HG02981 (cell line): ENCODE measurements at regions not wholly inside any gene's neighbourhood (a gene's known extent, or its start where the extent isn't known, plus 50 kb on each side); places are given as distances from the start of the nearest gene placed in this dataset.
A peak's percentile ranks its signal among the peaks of the same experiment; 100 is the strongest.

Experiments used
- ATAC-seq: cut with Tn5 transposase; IDR thresholded peaks from one replicate; pipeline ENCODE4 v1.9.1; 2021; ENCODE audit warnings: mild to moderate bottlenecking, moderate library complexity; ENCODE audit not compliant: unreplicated experiment

DNA sequence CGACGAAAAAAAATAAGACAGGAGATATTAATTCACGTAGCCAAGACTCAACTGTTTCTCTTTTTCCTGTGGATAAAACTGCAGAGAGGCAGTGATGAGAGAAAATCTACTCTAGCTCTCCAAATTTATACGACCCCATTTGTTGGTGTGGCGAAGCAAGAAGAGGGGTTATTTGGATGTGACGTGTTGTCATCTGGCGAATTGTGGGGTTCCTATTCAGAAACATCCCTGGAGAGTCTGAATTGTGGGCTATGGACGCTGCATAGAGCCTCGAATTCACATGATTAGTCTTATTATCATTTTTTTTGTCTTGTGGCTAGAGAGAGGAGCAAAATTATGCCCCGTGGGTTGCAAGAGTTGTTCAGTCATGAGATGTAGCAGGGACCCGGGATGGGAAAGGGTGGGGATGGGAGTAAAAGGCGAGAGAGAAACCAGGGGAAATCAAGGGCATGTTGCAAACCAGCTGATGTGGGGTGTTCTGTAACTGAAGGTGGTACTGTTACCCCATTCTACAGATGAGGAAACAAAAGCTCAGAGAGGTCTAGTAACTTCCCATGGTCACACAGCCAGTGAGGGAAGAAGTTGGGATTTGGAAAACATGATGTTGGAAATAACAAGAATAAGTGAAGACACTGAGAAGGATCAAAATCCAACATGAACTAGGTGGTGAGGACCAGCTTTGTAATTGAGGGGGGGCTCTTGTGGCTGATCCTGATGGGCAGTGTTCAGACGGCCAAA, 69.2 kb upstream of the SFMBT2 start:
- ATAC-seq = no peak

DNA sequence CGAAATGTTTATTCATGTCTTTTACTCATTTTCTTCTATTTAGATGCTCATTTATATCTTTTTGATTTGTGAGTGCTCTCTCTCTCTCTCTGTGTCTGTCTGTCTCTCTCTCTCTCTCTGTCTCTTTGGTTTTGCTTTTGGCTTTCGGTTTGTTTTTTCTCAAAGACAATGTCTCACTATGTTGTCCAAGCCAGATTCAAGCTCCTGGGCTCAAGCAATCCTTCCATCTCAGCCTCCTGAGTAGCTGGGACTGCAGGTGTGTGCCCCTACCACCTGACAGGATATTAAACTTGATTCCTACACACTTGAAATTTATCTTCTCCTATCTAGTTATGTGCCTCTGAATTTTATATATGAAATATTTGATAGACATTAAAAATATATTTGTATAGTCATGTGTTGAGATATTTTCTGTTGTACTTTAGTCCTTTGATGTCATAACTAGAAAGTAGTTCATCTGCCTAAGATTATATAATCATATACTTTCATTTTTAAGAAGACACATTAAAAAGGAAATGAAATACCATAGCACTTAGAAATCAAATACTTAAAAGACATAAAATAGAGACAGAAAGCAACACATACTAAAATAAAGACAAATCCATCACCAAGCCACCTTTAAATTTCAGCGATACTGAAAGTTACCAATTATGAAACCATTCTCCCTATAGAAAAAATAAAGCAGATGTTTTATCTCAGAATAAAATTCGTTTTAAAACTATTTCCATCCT, 68.1 kb upstream of the SFMBT2 start:
- no peak for ATAC-seq

DNA sequence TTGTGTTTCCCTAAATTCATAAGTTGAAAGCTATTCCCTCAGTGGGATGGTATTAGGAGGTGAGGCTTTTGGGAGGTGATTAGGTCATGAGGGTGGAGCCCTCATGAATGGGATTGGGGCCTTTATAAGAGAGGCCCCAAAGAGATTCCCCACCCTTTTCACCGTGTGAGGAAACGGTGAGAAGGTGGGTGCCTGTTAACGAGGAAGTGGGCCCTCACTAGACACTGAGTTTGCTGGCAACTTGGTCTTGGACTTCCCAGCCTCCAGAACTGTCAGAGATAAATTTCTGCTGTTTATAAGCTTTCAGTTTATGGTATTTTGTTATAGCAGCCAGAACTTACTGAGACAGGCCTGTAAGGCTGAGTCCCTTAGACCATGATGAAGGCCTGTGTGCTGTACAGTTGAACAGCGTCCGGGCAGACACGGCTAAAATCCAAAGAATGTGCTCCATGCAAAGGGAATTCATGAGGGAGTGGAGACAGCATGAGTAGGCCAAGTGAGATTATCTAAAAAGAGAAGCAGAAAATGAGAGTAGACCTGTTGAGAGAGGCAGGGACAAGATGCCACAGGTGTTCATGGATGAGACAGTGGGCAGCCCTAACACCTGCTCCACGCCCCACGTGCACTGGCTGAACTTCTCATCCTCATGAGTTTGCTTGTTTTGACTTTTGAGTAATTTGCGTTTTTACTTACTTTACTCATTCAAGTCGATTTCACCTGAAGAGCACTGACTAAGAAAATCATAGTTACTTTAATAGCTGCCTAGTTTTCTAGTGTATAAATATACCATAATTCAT, 66.9 kb upstream of the SFMBT2 start:
- ATAC-seq = no peak

DNA sequence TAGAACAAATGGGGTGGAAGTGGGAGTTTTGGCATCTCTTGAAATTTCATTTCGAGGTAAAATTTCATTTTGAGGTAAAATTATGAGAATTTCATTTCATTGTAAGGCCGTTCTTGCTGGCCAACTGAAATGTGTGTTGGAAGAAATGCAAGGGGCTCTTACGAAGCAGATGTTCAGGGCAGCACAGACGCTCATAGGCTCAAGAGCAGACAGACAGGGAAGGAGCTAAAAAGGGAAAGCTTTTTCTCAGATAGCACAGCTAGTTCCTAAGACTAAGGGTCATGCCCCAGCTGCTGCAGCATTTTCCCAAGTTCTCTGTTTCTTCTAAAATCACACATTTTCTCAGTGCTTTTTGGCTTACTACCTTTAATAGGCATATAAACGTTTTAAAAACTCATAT, 65.1 kb upstream of the SFMBT2 start:
- ATAC-seq = no peak

DNA sequence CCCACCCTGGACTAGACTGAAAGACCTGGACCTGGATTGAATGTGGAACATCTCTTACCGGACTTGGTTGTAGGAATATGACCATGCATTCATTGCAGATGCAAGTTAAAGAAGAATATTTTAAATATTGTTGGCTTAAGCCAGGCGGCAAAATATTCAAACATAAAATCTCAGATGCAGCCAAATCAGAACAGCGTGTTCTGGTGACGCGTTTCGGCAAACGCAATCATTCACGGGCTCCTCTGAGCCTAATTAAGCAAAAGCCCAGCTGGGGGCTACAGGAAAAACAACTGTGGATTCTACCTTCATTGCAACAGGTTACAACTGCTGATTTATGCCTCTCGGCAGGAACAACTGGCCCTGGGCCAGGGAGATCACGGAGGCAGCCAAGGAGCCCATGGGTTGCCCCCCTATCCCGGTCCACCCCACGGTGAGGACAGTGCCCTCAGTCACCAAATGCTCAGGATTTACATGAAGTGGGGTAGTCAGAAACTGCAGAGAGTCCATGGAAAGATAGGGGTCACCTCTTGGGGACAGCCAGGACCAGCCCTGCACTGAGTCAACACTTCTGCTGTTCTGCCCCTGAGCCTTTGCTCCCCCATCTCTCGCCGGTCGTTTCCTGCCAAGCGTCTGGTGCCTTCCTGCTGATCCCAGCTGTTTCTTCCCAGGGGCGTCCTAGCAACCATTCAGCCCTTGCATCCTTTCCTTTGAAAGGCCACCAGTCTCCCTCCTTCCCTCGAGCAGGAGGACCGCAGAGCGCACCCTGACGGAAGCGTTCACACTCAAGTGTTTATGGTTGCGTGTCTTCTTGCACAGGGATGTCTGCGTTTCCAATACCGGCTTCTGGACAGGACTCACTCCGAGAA, 64.4 kb upstream of the SFMBT2 start:
- no peak for ATAC-seq

DNA sequence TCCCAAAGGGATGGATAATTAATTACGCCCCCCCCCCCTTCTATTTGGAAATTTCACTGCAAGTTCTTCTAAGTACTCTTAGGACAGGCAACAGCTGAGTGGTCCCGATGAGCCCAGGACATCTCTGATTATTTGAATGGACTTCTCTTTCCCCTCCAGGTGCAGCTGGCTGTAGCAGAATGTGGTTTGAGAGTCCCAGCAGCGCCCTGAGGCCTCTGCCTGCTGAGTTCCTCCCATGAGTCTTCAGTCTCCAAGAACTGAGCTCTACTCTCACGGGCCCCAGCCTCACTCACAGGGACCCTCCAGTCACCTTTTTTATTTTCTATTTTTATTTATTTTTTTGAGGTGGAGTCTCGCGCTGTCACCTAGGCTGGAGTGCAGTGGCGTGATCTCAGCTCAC, 63.6 kb upstream of the SFMBT2 start:
- ATAC-seq = no peak

DNA sequence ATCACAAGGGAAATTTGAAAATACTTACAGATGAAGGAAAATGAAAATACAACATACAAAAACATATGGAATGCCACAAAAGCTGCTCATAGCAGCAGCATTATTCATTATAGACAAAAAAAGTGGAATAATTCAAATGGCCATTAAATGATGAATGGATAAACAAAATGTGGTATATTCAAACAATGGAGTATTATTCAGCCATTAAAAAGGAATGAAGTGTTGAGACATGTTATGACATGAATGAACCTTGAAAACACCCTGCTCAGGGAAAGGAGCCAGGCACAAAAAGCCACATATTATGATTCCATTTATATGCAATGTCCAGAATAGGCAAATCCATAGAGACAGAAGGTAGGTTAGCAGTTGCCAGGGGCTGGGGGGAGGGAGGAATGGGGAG, 62.6 kb upstream of the SFMBT2 start:
- no peak for ATAC-seq

DNA sequence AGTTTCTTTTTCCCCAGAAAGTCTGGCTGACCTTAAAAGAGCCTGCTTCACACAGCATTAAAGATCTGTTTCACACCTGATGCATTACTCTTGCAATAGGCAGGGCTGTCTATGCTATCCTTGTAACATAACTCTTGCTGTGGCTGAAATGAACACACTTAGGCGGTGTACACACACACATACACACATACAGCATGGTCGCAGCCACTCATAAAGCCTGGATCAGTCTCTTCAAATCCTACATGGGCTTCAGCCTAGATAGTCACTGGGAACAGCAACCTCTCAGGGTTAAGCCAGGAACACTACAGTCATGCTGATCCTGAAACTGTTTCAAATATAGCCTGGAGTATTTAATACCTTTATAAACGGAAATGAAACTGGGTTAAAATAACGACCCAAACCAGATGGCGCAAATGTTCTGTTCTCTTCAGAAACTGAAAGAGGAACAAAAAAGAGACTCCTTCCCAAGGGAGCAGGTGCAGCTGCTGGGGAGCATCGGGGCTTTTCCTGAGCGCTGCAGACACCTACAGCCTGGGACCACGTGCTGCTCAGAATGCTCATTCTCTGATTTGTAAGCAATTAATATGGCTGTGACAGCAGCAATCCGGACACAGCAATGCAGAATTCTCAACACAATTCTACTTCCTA, 61.0 kb upstream of the SFMBT2 start:
- ATAC-seq = peak; percentile 85

DNA sequence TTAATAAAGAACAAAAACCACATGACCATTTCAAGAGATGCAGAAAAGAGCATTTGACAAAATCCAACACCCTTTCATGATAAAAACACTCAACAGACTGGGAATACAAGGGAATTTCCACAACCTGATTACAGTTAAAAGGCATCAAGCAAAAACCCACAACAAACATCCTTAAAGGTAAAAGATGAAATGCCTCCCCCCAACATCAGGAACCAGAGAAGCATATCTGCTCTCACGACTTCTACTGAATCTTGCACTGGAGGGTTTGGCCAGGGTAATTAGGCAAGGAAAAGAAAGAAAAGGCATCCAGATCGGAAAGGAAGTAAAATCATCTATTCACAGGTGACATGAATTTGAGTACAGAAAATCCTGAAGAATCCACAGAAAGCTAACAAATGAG, 59.5 kb upstream of the SFMBT2 start:
- no peak for ATAC-seq

DNA sequence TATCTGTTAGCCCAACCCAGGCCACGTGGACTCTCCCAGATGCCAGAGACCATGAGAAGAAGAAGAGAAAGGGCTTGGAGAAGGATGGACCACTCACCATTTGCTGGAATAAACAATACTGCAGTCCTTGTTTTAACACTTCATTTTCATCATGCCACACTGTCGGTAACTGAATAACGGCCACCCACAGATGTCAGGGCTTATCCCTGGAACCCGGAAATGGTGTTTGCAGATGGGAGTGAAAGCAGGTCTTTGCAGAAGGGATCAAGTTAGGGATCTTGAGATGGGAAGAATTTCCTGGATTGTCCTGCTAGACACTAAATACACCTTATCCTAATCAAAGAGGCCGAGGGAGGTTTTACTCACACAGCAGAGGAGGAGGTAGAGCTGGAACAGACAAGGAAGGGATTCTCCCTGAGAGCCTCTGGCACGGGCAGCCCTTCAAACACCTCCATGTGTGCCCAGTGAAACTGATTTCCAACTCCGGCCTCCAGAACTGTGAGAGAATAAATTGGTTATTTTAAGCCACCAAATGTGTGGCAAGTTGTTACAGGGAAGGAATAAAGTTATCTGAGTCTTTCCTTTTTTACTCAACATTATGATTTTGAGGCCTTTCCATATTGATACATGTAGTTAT, 56.3 kb upstream of the SFMBT2 start:
- ATAC-seq = no peak

DNA sequence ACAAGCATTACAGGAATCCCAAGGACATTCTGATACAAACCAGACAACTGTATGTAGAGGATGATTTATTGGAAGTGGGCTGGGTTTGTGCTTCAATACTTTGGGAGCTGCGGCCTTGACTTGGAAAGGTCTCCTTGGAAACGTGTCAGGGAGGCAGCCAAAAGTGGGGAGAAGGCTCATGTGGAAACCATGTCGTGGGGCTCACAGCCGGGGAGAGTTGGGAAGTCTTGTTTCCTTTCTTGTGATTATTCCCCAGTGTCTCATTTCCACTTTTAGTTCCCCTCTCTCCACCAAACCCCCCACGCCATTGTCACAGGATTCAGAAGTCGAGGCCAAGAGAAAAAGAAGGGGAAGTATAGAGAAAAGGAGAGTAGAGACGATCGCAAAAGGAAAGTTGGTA, 53.9 kb upstream of the SFMBT2 start:
- no peak for ATAC-seq
